ENCODE measurements at regions not wholly inside any gene's neighbourhood (a gene's known extent, or its start where the extent isn't known, plus 50 kb on each side); places are given as distances from the start of the nearest gene placed in this dataset.
A peak's percentile ranks its signal among the peaks of the same experiment; 100 is the strongest.

GRCh38 chr10:117670116-117670904 is 127.8 kb downstream of the EMX2 start:
- DNase-seq (ENCODE audit: low read depth, low spot score) = no peak

- DNase-seq (ENCODE audit: low read depth, low spot score) = no peak
Measured at GRCh38 chr10:117673230-117674010, 130.9 kb downstream of the EMX2 start.

GRCh38 chr10:117674201-117674600 is 131.7 kb downstream of the EMX2 start:
- no peak for DNase-seq (ENCODE audit: low read depth, low spot score)

GRCh38 chr10:117674646-117675045 is 132.1 kb downstream of the EMX2 start:
- peak; percentile 62 for DNase-seq (ENCODE audit: low read depth, low spot score)

GRCh38 chr10:117675514-117676055 is 133.0 kb downstream of the EMX2 start:
- no peak for DNase-seq (ENCODE audit: low read depth, low spot score)

- no peak for DNase-seq (ENCODE audit: low read depth, low spot score)
Measured at GRCh38 chr10:117677239-117677638, 134.7 kb downstream of the EMX2 start.

GRCh38 chr10:117677890-117678500 is 135.4 kb downstream of the EMX2 start:
- DNase-seq (ENCODE audit: low read depth, low spot score) = no peak

- DNase-seq (ENCODE audit: low read depth, low spot score) = no peak
Measured at GRCh38 chr10:117680601-117681000, 138.1 kb downstream of the EMX2 start.

GRCh38 chr10:117681104-117681503 is 138.6 kb downstream of the EMX2 start:
- DNase-seq (ENCODE audit: low read depth, low spot score) = no peak

GRCh38 chr10:117684046-117684610 is 141.6 kb downstream of the EMX2 start:
- DNase-seq (ENCODE audit: low read depth, low spot score) = no peak

GRCh38 chr10:117684672-117685211 is 142.2 kb downstream of the EMX2 start:
- peak; percentile 65 for DNase-seq (ENCODE audit: low read depth, low spot score)

- DNase-seq (ENCODE audit: low read depth, low spot score) = no peak
Measured at GRCh38 chr10:117685431-117685830, 142.9 kb downstream of the EMX2 start.

GRCh38 chr10:117686606-117687005 is 144.1 kb downstream of the EMX2 start:
- DNase-seq (ENCODE audit: low read depth, low spot score) = no peak

- no peak for DNase-seq (ENCODE audit: low read depth, low spot score)
Measured at GRCh38 chr10:117688358-117688757, 145.8 kb downstream of the EMX2 start.

- peak; percentile 83 for DNase-seq (ENCODE audit: low read depth, low spot score)
Measured at GRCh38 chr10:117689566-117689965, 147.0 kb downstream of the EMX2 start.

GRCh38 chr10:117690359-117690758 is 147.8 kb downstream of the EMX2 start:
- DNase-seq (ENCODE audit: low read depth, low spot score) = no peak

GRCh38 chr10:117694190-117694589 is 151.6 kb downstream of the EMX2 start:
- DNase-seq (ENCODE audit: low read depth, low spot score) = no peak

- no peak for DNase-seq (ENCODE audit: low read depth, low spot score)
Measured at GRCh38 chr10:117697402-117697801, 154.9 kb downstream of the EMX2 start.

- DNase-seq (ENCODE audit: low read depth, low spot score) = no peak
Measured at GRCh38 chr10:117698809-117699208, 156.3 kb downstream of the EMX2 start.

GRCh38 chr10:117699436-117700075 is 157.0 kb downstream of the EMX2 start:
- peak; percentile 44 for DNase-seq (ENCODE audit: low read depth, low spot score)

GRCh38 chr10:117710181-117710798 is 167.7 kb downstream of the EMX2 start:
- no peak for DNase-seq (ENCODE audit: low read depth, low spot score)

Measured in astrocyte of the hippocampus (primary cell).